Muscle of leg (tissue), 3 donors: ENCODE measurements at regions not wholly inside any gene's neighbourhood (a gene's known extent, or its start where the extent isn't known, plus 50 kb on each side); places are given as distances from the start of the nearest gene placed in this dataset.
"Not testable (repeated sequence)": the region's sequence is repeated elsewhere in the genome, so short reads cannot be mapped to it uniquely, and the experiment has no call there.

Experiments
- DNase-seq: peaks from one replicate; pipeline ENCODE4 v3.0.0; 2013
- H3K27ac ChIP-seq: one replicate; pipeline ENCODE4 v1.5.1; 2013; ENCODE audit warnings: mild to moderate bottlenecking, low read length, control low read depth
- H3K27me3 ChIP-seq: one replicate; pipeline ENCODE4 v1.6.1; 2013; ENCODE audit warnings: low read length; ENCODE audit not compliant: control insufficient read depth, insufficient read depth
- H3K36me3 ChIP-seq: one replicate; pipeline ENCODE4 v1.6.1; 2013; ENCODE audit warnings: low read length; ENCODE audit not compliant: control insufficient read depth, insufficient read depth
- H3K4me1 ChIP-seq: one replicate; pipeline ENCODE4 v1.6.1; 2013; ENCODE audit warnings: low read length; ENCODE audit not compliant: control insufficient read depth, insufficient read depth
- H3K4me3 ChIP-seq: one replicate; pipeline ENCODE4 v1.5.1; 2013; ENCODE audit warnings: low read length, control low read depth
- H3K9me3 ChIP-seq: replicated peaks from 2 replicates; pipeline ENCODE4 v1.6.1; 2013; ENCODE audit warnings: low read depth, low read length; ENCODE audit not compliant: control insufficient read depth
- WGBS: methylation state at CpG from one replicate; pipeline ENCODE4 v1.1.5; 2013; ENCODE audit warnings: missing lambda C conversion rate; ENCODE audit not compliant: insufficient coverage; 5-methylcytosine and 5-hydroxymethylcytosine counted together

DNA sequence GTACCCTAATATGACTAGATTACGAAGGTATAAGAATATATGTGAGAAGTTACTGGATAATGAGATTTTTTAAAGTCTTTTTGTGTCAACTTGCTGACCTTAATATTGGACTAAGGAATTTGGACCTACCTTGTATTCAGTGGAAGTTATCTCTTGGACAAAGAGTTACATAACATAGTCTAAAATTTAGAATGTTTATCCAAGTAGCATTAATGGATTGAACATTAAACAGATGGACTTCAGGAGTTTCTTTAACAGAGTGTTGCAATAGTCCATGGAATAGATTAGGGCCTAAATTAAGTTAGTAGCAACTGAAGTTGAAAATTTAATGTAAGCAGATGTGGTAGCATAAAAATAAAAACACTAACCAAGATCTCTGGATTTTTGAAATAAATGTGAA is 266.4 kb downstream of the PYDC2 start:
- no peak for DNase-seq
- Histone ChIP-seq H3K36me3 (no peaks in the 10 kb centered on the region), H3K27ac (no peak overlapping the region), H3K4me3 (no peak overlapping the region), H3K9me3 (no peaks in the 10 kb centered on the region), H3K27me3 (no peaks in the 10 kb centered on the region), H3K4me1 (no peaks in the 10 kb centered on the region)
- WGBS, result 71% methylated on average over 1 of the region's 1 CpG

DNA sequence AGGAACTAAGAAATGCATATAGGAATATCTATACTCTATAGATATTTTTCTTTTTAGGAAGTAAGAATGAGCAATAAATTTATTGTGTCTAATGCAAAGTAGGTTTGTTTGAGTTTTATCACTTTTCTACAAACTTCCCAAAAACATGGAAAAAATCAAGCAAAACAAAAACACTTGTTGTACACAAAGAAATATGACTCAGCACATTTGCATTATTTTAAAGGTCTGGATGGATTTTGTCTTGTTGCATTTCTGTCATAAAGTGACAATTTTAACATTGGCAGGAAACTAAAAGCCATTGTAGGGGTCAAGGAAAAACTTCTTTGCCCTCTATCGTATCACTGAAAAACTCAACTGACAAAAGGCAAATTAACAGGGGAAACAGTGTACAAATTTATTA is 267.2 kb downstream of the PYDC2 start:
- Histone ChIP-seq H3K27me3 (no peaks in the 10 kb centered on the region), H3K36me3 (no peaks in the 10 kb centered on the region), H3K27ac (no peak overlapping the region), H3K9me3 (no peaks in the 10 kb centered on the region), H3K4me1 (no peaks in the 10 kb centered on the region), H3K4me3 (no peak overlapping the region)
- no peak for DNase-seq
- WGBS, result no CpG with 5 or more reads among the region's 1 CpG

DNA sequence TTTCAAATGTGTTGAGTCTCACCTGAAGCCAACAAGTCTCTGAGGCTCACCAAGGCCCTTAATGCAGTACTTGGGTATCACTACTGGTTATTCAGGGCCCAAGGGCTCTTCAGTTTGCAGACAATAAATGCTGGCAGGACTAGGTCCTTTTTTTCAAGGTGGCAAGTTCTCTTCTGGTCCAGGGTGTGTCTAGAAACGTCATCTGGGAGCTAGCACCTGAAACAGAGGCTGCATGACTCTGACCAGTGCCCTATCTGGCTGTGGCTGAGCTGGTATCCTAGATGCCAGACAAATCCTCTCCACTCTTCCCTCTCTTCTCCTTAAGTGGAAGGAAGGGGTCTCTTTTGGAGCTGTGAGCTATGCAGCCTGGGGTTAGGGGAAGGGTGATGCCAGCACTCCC is 276.8 kb downstream of the PYDC2 start:
- DNase-seq, result no peak
- Histone ChIP-seq H3K36me3 (no peaks in the 10 kb centered on the region), H3K4me1 (no peaks in the 10 kb centered on the region), H3K4me3 (no peak overlapping the region), H3K9me3 (peaks cover 29% of the 10 kb centered on the region), H3K27me3 (no peaks in the 10 kb centered on the region), H3K27ac (no peak overlapping the region)
- WGBS, result no CpG with 5 or more reads among the region's 1 CpG

DNA sequence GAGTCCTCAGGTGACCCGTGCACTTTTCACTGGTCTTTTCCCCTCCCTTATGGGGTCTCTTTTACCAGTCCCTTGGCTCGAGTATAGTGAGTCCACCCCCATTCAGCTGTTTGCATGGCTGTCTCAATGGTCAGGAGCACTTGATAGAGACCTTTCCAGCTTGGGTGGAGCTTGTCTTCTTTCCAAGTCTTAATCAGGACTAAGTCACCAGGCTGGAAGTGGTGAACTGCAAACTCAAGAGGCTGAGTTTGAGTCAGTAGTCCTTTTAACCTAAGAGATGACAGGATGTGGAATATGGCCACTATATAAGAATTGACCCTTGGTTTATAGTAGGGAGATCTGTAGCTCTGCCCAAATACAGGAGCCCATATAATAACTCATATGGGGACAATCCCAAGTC is 279.7 kb downstream of the PYDC2 start:
- H3K27ac ChIP-seq, result no peak overlapping the region
- no peak overlapping the region for H3K4me3 ChIP-seq
- H3K36me3 ChIP-seq, result no peaks in the 10 kb centered on the region
- H3K27me3 ChIP-seq, result no peaks in the 10 kb centered on the region
- no peaks in the 10 kb centered on the region for H3K4me1 ChIP-seq
- peaks cover 35% of the 10 kb centered on the region for H3K9me3 ChIP-seq
- WGBS, result 72% methylated on average over 2 of the region's 2 CpGs
- no peak for DNase-seq

DNA sequence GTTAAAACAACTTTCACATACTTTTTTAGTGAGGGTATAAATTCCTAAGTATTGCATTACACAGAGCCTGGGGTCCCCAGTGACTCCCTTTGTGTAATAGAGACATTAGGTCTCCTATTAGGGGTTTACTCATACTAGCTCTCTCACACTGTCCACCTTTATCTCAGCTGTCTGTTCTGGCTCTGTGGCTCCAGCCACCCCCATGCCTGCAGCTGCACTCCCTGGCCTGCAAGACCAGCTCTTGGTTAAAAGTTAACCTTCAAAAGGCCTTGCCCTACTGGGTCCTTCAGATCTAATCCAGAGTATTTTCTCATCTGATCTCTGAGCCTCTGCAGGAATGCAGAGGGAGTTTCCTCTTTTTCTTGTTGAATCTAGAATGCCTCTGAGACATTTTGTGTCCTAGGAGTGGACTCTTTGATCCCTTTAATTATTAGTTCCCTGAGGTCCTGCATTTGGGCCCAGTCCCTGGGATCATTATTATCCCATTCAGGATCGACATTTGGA is 280.9 kb downstream of the PYDC2 start:
- H3K9me3 ChIP-seq, result peaks cover 32% of the 10 kb centered on the region
- not testable (repeated sequence) for DNase-seq, H3K27me3 ChIP-seq, H3K36me3 ChIP-seq, H3K4me3 ChIP-seq, H3K4me1 ChIP-seq, H3K27ac ChIP-seq
- no CpG with 5 or more reads among the region's 1 CpG for WGBS

DNA sequence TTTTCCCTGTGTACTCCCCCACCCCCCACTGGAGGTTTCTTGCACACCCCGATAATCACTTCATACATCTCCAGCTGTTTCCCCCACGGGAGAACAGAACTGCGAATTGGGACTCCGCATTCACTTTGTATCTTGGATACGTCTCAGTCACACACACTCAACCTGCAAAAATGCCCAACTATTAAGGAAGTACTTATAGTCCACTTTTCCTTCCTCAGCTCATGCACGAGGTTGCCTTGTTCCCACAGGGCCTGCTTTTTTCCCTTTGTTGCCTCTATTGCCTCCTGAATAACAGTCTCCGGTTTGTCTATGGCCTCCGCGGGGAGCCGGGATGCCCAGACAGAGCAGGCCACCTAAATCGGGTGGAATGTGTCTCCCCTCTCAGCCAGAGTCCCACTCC is 282.3 kb downstream of the PYDC2 start:
- 88% methylated on average over 9 of the region's 11 CpGs for WGBS
- Histone ChIP-seq H3K27ac (no peak overlapping the region), H3K4me1 (no peaks in the 10 kb centered on the region), H3K4me3 (no peak overlapping the region), H3K27me3 (no peaks in the 10 kb centered on the region), H3K9me3 (peaks cover 26% of the 10 kb centered on the region), H3K36me3 (no peaks in the 10 kb centered on the region)
- no peak for DNase-seq

DNA sequence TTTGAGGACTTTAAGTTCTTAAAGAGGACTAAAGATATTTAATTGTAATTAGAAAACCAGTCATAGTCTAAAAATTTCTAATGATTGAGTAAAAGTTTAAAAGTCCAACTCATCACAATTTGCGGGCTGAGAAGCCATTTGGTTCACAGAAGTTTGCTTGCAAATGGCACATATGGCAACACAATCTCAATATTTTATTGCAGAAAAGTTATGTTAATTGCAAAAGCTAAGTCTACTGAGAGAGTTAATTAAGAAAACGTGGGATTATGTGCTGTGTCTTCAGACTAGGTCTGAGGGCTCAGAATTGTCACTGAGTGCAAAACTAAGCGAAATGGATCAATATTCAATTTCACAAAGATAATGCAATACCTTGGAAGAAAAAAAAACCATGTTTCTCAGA is 289.7 kb downstream of the PYDC2 start:
- H3K36me3 ChIP-seq, result no peaks in the 10 kb centered on the region
- H3K27me3 ChIP-seq, result no peaks in the 10 kb centered on the region
- no CpG with 5 or more reads among the region's 3 CpGs for WGBS
- H3K27ac ChIP-seq, result no peak overlapping the region
- DNase-seq, result no peak
- H3K9me3 ChIP-seq, result no peaks in the 10 kb centered on the region
- no peak overlapping the region for H3K4me3 ChIP-seq
- no peaks in the 10 kb centered on the region for H3K4me1 ChIP-seq

DNA sequence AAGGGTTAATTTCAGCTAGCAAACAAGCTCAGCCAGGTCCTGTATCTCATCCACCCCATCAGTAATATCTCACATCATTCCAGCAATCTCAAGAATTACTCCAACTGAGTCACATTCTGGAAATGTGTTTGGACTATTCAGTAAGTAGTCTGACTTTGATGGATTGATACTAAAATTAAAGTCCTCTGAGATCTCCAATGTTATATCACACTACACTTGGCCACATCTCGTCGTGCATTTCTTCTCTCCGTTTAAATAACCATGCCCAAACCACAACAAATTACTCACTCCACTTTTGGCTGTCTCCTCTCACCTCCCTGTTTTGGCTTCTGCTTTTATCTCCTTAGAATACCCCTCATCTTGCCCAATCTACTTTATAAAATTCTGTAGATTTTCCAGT is 292.2 kb downstream of the PYDC2 start:
- WGBS, result 57% methylated on average over 3 of the region's 3 CpGs
- Histone ChIP-seq H3K36me3 (no peaks in the 10 kb centered on the region), H3K27me3 (no peaks in the 10 kb centered on the region), H3K9me3 (no peaks in the 10 kb centered on the region), H3K4me1 (no peaks in the 10 kb centered on the region), H3K27ac (no peak overlapping the region), H3K4me3 (no peak overlapping the region)
- DNase-seq, result no peak

DNA sequence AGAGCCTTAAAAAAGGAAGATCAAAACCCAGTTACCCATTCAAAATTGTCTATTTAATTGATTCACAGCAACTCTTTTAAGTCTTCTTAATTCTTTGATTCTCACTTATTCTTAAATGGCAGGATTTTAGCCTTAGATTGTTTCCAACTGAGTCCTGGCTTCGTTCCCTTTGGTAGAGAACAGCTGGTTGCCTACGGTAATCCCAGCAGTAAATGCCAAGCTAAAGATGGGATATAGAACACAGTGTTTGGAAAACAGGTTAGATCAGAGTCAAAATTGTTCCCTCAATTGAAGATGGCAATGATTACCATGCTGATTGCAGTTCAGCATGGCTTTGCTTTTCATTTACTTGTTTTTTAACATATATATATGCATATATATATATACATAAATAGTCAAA is 300.9 kb downstream of the PYDC2 start:
- 17% methylated on average over 1 of the region's 2 CpGs for WGBS

DNA sequence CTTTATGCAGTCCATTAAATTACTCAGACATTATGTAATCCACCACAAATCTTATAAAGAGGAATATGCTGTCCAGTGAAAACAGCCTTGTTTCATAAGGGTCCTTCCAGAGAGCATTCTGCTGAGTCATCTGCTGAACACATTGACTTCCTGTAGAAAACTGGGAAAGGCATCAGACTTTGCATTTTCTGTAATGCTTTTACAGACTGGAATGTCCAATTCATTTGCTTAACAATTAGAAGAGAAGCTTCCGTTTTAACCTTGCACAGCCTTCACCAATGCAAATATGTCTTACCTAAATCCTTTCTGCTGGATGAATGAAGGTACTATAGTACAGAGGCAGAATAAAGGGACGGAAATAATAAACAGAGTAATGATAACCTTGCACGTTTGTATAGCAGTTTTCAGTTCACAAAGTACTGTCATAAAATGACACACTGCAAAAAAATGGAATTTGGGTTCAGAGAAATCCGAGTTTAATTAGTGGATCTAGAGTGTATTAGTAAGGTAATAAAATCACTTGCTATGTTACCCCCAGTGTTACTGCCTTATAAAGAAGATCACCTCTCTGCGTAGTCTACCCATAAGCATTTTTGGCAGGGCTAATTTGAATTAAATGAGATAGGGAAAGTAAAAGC is 301.5 kb downstream of the PYDC2 start:
- Histone ChIP-seq H3K9me3 (no peaks in the 10 kb centered on the region), H3K27me3 (no peaks in the 10 kb centered on the region), H3K27ac (no peak overlapping the region), H3K4me1 (no peaks in the 10 kb centered on the region), H3K4me3 (no peak overlapping the region), H3K36me3 (no peaks in the 10 kb centered on the region)
- WGBS, result no CpG with 5 or more reads among the region's 5 CpGs
- peak; percentile 87 for DNase-seq

More for the DNA sequence above, 300.9 kb downstream of the PYDC2 start:
- Histone ChIP-seq H3K36me3 (no peaks in the 10 kb centered on the region), H3K4me3 (no peak overlapping the region), H3K27me3 (no peaks in the 10 kb centered on the region), H3K9me3 (no peaks in the 10 kb centered on the region), H3K27ac (no peak overlapping the region), H3K4me1 (no peaks in the 10 kb centered on the region)
- peak; percentile 16 for DNase-seq

DNA sequence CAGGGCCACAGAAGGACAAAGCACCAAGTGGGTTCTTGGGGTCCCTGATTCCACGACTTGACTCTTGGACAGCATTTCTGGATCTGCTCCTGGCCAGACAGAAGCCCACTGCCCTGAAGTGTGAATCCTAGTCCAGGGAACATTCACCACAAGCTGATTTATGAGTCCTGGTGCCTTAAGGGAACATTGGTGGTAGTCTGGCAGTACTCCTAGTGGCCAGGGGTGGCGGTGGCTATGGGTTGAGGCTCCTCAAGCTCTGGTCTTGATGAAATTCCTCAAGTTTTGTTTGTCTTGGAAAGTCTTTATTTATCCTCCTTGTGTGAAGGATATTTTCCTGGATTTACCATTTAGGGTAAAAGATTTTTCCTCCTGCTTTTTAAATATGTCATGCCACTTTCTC is 307.5 kb downstream of the PYDC2 start:
- 50% methylated on average over 2 of the region's 2 CpGs for WGBS
- no peaks in the 10 kb centered on the region for H3K36me3 ChIP-seq
- H3K27ac ChIP-seq, result no peak overlapping the region
- no peak for DNase-seq
- peaks cover 6% of the 10 kb centered on the region for H3K9me3 ChIP-seq
- H3K4me3 ChIP-seq, result no peak overlapping the region
- H3K4me1 ChIP-seq, result no peaks in the 10 kb centered on the region
- H3K27me3 ChIP-seq, result no peaks in the 10 kb centered on the region
